ENCODE measurements at regions not wholly inside any gene's neighbourhood (a gene's known extent, or its start where the extent isn't known, plus 50 kb on each side); places are given as distances from the start of the nearest gene placed in this dataset.

GRCh38 chr5:165321912-165322311 is 1816.5 kb downstream of the MAT2B start:
- H3K4me3 ChIP-seq (ENCODE audit: low read depth, low read length), result no peak overlapping the region
- TF ChIP-seq MYC (IDR thresholded peaks at IDR 0.05; ENCODE audit: low read depth, low read length) (no peak), POLR2A (IDR thresholded peaks at IDR 0.05; ENCODE audit: extremely low read depth, insufficient read length) (no peak), CTCF (IDR thresholded peaks at IDR 0.05; ENCODE audit: low read depth, low read length) (no peak), MAX (IDR thresholded peaks at IDR 0.05; ENCODE audit: low read depth, low read length) (no peak)
- no peak for DNase-seq (ENCODE audit: low read depth)

GRCh38 chr5:165325221-165325620 is 1819.8 kb downstream of the MAT2B start:
- DNase-seq (ENCODE audit: low read depth), result no peak
- TF ChIP-seq MAX (IDR thresholded peaks at IDR 0.05; ENCODE audit: low read depth, low read length) (no peak), POLR2A (IDR thresholded peaks at IDR 0.05; ENCODE audit: extremely low read depth, insufficient read length) (no peak), CTCF (IDR thresholded peaks at IDR 0.05; ENCODE audit: low read depth, low read length) (no peak), MYC (IDR thresholded peaks at IDR 0.05; ENCODE audit: low read depth, low read length) (no peak)
- no peak overlapping the region for H3K4me3 ChIP-seq (ENCODE audit: low read depth, low read length)

- TF ChIP-seq CTCF (IDR thresholded peaks at IDR 0.05; ENCODE audit: low read depth, low read length) (no peak), POLR2A (IDR thresholded peaks at IDR 0.05; ENCODE audit: extremely low read depth, insufficient read length) (no peak), MAX (IDR thresholded peaks at IDR 0.05; ENCODE audit: low read depth, low read length) (no peak), MYC (IDR thresholded peaks at IDR 0.05; ENCODE audit: low read depth, low read length) (no peak)
- H3K4me3 ChIP-seq (ENCODE audit: low read depth, low read length), result no peak overlapping the region
- no peak for DNase-seq (ENCODE audit: low read depth)
These were observed 1822.2 kb downstream of the MAT2B start for GRCh38 chr5:165327631-165328030.

GRCh38 chr5:165328846-165329245 is 1823.4 kb downstream of the MAT2B start:
- DNase-seq (ENCODE audit: low read depth), result no peak
- no peak overlapping the region for H3K4me3 ChIP-seq (ENCODE audit: low read depth, low read length)
- TF ChIP-seq CTCF (IDR thresholded peaks at IDR 0.05; ENCODE audit: low read depth, low read length) (no peak), MAX (IDR thresholded peaks at IDR 0.05; ENCODE audit: low read depth, low read length) (no peak), MYC (IDR thresholded peaks at IDR 0.05; ENCODE audit: low read depth, low read length) (no peak), POLR2A (IDR thresholded peaks at IDR 0.05; ENCODE audit: extremely low read depth, insufficient read length) (no peak)

- peak; percentile 7 for DNase-seq (ENCODE audit: low read depth)
These were observed 1828.2 kb downstream of the MAT2B start for GRCh38 chr5:165333623-165334022.

More at GRCh38 chr5:165333623-165334022, 1828.2 kb downstream of the MAT2B start:
- H3K4me3 ChIP-seq (ENCODE audit: low read depth, low read length), result no peak overlapping the region
- TF ChIP-seq POLR2A (IDR thresholded peaks at IDR 0.05; ENCODE audit: extremely low read depth, insufficient read length) (no peak), CTCF (IDR thresholded peaks at IDR 0.05; ENCODE audit: low read depth, low read length) (no peak), MAX (IDR thresholded peaks at IDR 0.05; ENCODE audit: low read depth, low read length) (no peak), MYC (IDR thresholded peaks at IDR 0.05; ENCODE audit: low read depth, low read length) (no peak)

Data from NB4 (cell line).